ENCODE measurements at regions not wholly inside any gene's neighbourhood (a gene's known extent, or its start where the extent isn't known, plus 50 kb on each side); places are given as distances from the start of the nearest gene placed in this dataset.
A peak's percentile ranks its signal among the peaks of the same experiment; 100 is the strongest.

DNA sequence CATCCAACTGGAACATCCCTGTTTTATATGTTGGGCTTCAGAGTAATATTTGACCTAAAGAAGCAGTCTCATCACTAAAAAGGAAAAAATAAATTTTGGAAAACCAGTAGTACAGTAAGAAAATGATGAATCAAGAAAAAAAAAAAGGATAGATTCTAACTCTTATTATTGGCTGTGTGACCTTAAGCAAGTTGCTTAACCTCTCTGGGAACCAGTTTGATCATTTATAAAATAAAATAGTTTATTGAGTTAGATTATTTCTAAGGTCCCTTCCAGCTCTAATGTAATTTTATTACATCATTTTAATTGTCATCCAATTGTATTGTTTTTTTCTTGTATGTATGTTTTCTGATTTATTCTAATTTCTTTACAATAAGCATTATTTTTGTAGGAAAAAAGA, 127.0 kb downstream of the PRELID2 start:
- no peak for DNase-seq

DNA sequence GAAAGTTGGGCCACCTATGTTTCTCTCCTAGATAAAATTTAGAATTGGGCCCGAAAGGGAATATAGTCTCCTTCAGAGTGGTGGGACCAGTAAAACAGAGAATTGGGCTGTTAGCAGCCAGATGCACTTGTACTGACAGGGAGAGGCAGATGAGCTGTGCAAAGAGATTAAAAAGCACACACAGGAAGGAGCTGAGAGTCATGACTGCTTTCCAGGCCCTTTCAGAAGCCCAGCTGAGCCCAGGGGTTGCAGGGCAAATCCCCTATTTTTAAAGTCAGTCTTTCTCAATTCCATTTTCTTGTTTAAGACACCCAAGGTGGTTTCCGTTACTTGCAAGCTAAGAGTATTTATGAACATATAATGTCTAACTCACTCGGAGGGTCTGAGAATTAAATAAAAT, 130.4 kb downstream of the PRELID2 start:
- DNase-seq, result no peak

DNA sequence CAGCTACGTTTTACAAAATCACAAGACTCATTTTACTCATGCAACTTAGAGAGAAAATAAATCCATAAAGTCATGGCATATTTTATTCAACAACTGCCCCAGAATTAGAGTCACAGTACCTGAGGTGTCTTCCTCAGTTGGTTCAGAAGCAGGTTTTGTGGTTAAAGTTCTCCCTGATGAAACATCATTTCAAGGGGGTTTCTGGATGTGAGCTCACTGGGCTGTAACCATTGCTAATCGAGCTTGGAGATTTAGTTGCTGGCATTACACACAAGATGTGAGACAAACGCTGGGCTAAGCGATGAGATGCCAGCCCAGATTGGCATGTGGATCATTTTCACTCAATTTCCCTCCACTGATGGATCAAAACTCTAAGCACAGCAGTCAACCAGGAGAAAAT, 131.3 kb downstream of the PRELID2 start:
- DNase-seq, result no peak

DNA sequence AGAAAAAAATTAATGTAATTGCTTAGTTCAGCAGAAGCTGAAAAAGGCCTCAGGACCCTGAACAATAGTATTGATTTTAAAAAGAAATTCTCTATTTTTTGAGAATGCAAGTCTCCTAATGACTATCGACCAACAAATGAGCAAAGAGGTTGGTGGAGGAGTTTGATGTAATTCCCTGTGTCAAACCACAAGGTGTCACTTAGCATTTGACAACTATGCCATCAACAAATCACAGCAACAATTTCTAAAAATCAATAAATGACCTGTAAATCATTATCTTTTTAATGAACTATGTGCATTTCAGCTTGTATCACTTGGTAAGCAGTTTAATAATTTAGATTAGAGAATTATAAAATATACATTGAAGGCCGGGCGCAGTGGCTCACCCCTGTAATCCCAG, 133.7 kb downstream of the PRELID2 start:
- DNase-seq, result no peak

DNA sequence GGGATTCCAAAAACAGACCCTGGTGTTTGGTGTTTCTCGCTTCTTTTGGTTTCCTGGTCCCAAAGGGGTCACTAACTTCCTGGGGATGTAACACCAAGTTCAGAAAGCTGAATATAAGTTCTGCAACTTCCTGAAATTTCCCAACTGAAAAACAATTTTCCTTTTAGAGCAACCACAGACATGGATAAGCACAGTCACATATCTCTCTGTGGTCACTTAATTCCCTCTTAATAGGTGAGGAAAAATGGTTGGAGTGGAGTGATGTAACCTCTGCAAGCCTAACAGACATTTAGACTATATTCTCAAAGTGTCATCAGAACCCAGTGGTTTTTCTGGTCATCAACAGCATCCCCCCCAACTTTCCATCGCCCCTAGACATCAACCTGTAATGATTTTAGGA, 135.3 kb downstream of the PRELID2 start:
- DNase-seq, result no peak

DNA sequence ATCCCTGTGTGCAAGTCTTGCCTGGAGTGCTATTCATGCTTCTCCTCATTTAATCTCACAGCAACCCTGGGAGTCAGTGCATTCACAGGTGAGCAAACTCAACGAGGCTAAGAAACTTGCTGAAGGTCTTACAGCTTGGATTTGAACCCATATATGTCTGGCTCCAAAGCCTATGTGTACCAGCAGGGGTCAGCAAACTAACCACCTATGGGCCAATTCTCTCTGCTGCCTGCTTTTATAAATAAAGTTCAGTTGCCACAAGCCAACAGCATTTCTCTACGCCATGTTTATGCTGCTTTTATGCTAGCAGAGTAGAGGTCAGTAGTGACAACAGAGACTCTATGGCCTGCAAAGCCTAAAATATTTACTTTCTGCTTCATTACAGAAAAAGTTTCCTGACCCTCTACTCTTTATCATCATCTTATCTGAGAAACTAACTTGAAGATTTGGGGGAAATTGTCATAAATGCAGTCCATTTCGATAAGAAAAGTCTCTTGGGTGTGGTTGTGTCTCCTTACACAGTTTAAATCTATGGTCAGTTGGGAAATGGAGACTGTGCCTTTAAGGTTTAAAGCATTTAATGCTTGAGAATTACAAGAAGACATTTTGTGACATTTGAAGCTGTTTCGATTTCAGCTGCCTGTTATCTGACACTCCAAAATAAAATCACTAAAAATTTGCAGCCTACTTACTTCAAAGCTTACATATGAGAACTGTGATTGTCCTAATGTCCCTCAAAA, 137.7 kb downstream of the PRELID2 start:
- DNase-seq, result no peak

DNA sequence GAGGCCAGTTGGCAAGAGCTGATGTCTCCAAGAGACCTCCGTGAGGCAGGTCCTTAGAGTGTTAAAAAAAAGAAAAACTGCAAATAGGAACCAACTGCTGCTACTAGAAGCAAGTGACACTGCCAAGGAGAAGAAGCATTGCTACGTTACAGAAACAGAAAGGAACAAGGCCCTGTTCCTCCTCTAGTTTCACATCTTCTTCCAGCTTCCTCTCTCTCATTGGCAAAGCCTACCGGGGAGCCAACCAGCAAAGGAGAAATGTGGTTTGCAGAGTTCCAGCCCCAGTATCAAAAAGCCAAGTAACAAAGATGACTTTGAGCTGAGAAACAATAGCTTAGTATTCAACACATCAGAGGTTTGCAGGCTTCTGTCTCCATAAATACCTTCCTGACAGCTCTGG, 145.9 kb downstream of the PRELID2 start:
- no peak for DNase-seq

DNA sequence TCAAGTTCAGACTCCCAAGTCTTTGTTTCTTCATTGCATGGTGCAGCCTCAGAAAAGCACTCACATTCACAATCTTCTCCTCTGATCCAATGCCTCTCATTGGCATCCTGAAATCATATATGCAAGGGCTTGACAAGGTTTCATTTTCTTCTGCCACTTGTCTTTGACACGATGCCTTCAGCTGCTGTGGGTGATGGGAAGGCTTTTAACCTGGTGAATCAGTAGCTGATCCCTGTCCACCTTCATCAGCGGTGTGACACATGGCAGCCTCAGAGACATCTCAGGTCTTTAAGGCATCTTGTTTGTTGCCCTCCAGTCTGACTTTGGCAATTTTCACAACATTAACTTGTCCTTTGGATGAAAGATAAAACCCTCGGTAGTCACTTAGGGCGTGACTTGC, 147.2 kb downstream of the PRELID2 start:
- no peak for DNase-seq

DNA sequence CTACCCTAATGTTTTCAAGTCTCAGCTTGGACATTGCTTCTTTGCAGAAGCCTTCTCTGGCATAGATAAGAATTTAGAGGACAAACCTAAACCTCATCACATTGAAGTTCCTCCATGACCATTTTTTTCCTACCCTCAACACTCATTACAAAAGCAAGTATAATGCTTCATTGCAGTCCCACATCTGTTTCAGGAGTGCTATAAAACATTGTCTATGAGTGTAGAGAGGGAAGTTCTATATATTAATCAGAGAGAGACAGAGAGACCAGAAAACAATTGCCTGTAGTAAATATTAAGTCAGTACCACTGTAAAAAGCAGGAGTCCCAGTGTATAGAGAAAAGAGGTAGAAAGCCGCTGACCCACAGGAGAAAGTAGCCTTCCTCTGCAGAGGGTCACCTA, 149.7 kb downstream of the PRELID2 start:
- DNase-seq, result no peak

DNA sequence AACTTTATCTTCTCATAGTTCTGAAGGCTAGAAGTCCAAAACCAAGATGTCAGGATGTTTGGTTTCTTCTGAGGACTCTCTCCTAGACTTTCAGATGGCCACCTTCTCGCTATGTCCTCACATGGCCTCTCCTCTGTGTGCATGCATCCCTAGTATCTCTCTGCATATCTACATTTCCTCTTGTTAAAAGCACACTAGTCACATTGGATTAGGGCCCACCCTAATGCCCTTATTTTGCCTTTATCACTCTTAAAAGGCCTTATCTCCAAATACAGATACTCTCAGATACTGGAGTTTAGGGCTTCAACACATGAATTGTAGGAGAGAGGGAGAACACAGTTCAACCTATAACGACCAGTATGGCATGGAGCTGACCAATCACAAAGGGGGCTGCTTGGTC, 151.7 kb downstream of the PRELID2 start:
- no peak for DNase-seq

DNA sequence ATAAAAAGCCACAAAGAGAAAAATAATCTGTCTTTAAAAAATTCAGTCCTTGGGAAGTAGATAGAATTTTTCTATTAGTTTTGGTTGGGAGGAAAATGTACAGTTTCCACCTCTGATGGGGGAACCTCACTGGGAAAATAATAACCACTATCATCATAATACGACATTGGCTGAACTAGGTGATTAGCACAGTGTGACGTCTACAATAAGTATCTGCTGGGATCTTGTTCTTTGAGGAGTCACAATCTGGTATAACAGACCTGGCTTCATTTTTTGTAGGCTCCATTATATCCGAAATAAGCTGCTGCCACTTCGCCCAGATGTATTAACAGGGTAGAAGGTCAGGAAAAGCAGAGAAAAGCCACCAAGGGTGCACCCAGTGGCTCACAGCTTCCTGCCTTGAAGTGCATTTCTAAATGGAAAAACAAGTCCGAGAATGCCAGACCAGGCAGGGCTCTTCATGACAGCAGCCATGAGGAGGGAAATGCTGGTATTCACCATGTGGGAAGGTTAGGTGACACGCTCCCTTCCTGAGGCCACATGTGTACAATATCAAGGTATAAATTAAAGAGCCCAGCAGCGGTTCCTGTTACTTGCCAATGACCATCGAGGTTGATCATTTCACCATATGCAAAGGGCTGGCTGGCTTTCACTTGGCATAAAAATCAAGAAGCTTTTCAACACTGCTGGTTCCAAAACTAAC, 152.8 kb downstream of the PRELID2 start:
- DNase-seq, result no peak

DNA sequence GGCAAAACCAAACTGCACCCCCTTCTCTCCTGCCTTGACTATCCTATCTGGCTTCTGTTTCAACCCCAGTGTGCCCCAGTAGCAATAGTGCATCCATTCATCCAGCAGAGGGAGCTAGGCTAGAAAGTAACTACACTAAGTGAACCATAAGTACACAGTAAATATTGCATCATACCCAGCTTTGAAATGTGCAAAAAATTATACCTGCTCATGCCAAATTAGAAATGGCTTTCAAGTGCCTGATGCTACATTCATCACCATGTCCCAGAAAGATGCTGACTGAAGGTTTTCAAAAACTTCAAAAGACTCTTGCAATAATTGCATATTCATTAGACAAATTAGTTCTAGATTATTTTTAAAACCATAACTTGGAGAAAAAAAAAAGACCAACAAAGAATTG, 153.5 kb downstream of the PRELID2 start:
- DNase-seq, result peak; percentile 86

DNA sequence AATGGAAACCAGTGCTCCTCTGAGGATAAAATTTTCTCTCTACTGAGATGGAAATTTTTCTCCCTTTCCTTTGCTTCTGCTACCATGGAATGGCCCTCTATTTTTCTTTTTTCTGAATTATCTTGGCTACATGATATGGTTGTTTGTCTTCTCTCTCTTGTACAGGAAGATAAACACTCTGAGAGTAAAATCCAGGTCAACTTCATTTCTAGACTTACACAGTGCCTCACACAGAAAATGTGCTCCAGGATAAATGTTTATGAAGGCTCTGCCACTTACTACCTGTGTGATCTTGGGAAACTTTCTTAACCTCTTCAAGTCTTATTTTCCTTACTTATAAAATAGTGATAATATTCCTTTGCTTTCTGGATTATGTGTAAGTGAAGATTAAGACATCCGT, 153.9 kb downstream of the PRELID2 start:
- DNase-seq, result no peak

DNA sequence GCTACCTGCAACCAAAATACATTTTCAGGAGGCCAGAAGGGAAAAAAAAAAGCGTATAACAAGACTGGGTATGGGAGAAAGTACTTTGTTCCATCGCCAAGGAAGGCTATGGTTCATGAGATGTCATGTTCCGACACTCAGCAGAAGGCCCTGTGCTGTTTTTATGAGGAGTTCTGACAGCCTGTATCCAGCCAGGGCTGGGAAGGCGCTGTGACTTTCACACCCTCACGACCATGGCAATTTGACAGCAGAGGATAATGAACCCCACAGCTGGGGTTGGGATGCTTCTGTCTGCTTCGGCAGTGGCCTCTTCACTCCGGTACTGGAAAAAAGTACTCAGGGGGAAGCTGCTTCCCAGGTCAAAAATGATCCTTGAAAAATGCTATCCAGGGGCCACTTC, 154.4 kb downstream of the PRELID2 start:
- peak; percentile 43 for DNase-seq

DNA sequence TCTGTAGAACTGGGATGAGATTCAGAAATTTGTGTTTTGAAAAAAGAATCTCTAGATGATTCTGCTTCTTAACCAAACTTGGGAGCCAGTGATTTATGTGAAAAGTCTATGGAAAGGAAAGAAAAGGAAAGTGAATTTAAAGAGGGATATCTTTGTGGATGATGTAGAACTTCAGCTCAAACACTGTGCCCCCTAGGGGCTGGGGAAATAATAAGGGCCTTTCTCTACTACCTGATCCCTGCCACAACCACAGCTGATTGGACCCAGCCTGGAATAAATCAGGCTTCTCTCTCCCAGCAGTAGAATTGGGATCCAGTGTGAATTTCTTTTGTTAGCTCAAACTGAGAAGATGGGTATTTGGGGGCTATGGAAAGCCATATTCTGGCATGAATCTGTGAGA, 155.0 kb downstream of the PRELID2 start:
- no peak for DNase-seq

DNA sequence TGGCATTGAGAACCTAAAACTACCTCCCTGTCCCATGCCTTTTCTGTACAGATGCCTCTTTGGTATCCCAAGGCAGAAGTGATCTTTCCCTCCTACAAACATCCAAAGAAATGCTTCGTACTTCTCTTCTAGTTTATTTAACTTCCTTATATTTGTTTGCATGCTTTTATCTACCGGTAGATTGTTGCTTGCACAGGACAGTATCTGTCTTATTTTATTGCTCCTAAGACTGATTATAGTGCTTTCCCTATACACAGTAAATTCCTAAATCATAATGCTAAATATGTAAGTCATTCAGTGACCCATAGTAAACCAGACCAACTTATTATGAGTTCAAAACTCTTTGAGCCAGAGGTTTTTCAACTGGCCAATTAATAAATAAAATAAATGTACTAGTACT, 156.9 kb downstream of the PRELID2 start:
- DNase-seq, result no peak

DNA sequence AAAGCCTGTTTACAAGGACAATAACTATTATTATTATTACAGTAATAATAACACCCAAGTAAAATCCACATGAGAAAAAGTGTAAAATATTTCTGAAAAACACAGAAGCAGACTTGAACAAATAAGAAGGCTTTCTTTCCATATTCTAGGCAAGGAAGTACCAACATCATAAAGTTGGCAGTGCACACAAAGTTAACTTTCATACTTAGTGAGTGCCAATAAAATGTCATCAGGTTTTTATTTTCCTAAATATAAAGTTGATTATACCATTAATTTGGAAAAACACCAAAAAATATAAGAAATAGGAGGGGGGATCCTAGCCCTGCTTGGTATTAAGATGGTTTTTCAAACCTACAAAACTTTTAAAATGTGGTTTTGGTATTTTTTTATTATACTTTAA, 161.4 kb downstream of the PRELID2 start:
- peak; percentile 12 for DNase-seq

DNA sequence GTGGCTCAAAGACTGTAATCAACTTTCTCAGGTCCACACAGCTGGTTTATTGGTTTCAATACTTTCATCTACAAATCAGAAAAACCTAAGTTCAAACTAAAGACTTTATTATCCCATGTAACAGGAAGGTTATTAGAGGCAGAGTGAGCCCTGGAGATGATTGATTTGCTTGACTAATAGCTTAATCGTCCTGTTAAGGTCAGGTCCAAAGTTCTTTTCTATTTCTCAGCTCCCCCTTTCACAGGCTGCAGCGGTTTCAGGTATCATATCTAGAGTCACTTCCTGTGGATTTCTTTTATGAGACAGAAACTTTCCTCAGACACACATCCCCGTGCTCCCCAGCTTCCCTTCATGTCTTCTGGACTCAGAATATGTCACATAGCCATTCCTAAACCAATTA, 166.4 kb downstream of the PRELID2 start:
- no peak for DNase-seq

DNA sequence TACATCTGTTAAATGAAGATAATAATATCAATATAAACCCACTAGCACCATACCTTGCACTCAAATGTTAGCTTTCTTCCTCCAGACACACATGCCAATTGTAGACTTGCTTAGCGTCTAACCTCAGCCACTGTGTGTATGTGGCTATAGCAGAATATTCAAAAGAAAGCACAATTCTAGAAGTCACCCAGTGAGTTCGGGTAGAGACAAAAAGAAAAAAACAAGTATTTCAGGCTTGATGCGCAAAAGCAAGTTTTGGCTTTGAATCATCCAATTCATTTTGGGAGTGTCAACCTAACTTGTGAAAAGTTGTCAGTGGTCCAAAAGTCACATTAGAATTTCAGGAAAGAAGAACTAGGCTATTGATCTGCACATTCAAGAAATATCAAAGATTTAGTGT, 167.4 kb downstream of the PRELID2 start:
- no peak for DNase-seq

DNA sequence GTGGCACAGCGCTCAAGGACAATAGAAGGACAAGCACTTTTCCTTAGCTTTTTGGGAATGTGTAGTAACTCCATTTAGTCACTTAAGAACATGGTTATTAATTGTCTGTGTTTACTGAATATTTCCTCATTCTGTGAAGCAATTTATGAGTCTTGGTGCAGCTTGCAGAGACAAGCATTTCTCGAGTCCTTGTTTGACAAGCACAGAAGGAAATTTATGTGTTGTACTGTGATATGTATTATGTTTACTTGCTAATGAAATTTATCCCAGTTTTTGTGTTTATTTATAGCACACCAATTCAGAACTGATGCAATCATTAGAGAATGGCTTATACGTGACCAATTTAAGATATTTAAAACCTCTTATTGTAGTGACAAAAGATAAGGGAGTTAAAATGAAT, 168.6 kb downstream of the PRELID2 start:
- no peak for DNase-seq

DNA sequence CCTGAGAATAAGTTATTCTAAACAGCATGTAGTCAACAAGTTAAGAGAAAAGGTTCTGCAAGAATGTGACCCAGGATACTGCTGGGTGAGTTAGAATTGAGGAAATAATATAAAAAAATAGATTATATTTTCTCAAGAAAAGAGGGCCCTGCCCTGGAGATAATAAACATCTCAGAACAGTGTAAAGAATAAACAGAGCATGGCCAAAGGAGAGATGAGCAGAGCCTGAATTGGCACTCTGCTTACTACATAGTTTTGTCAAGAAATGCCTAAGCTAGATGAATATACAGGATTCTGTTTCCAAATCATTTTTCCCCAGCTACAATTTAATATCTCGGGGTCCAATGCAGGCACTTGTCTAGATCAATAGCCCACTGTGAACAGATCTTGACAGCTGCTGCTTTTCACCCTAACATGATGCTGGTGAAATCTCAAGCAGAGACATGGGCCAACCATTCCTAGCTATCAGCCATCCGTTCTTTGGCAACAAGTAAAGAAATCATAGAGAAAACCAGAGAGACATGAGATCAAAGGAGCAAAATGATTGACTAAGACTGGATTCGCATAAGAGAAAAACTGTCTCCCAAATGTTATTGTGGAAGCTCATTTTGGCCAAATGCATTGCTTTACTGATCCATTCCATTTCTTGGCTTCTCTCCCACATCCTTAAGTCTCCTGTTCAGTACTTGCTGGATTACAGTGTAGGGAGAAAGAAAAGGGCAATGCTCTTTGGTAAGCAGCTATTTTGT, 173.2 kb downstream of the PRELID2 start:
- DNase-seq, result peak; percentile 77

DNA sequence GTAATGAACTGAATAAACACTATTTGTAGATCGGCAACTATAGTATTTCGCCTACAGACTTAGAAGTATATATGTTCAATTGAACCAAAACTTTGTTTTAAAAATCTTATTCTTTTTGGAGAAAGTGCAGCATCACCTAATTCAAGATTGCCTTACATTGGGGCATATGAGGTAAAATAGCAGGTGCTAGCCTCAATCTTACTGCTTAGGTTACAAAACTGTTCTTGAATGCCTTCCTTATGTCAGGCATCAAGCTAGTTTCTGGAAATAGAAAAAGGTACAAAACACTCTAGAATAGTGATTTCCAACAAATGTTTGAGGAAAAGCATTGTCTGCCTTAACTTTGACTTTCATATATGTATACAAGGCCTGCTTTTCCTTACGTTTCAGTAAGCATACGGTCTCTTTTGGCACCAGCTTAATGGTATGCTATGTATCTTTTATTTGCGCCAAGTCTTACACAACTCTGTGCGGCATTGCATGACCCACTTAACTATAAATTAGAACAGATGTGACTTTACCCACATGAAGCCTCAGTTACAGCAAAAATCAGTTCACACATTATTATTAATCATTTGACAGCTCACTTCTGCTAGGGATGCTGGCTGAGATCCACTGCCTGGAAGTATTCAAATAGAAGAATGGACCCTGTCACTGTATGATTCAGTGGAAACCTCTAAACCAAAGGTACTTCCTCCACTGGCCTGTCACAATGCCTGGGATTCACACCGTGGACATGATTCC, 174.1 kb downstream of the PRELID2 start:
- DNase-seq, result peak; percentile 96

DNA sequence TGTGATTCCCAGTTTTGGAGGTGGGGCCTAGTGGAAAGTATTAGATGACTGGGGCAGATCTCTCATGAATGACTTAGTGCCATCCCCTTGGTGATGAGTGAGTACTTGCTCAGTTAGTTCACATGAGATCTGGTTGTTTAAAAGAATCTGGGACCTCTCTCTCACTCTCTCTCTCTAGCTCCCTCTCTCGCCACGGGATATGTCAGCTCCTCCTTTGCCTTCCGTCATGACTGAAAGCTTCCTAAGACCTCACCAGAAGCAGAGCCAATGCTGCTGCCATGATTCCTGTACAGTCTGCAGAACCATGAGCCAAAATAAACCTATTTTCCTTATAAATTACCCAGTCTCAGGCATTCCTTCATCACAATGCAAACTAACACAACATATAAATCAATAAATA, 176.7 kb downstream of the PRELID2 start:
- DNase-seq, result no peak

Data from NCI-H446 treated with DMSO at 0.1 percent for 48 hours (cell line).